BJ (cell line): ENCODE measurements at regions not wholly inside any gene's neighbourhood (a gene's known extent, or its start where the extent isn't known, plus 50 kb on each side); places are given as distances from the start of the nearest gene placed in this dataset.

Source experiments
- CTCF ChIA-PET: fragments of 350-600 bp; formaldehyde crosslinking; extraction: SDS; loops from one replicate; lab custom pipeline; 2021; ENCODE audit warnings: antibody characterized with exemption, inconsistent platforms; lab: Yijun Ruan, JAX
- POLR2A ChIA-PET: fragments of 300-600 bp; sonication (Branson Sonifier 250); formaldehyde crosslinking; extraction: SDS; loops from one replicate; lab custom pipeline; 2021; ENCODE audit warnings: antibody characterized with exemption; lab: Charles Lee
- DNase-seq: peaks from one replicate; pipeline ENCODE4 v3.0.0-alpha.2; 2011; ENCODE audit warnings: low read depth
- H3K27me3 ChIP-seq: 2 replicates; pipeline ENCODE4 v1.6.0; 2011; ENCODE audit warnings: low read length; ENCODE audit not compliant: control insufficient read depth, insufficient read depth
- H3K36me3 ChIP-seq: 2 replicates; pipeline ENCODE4 v1.5.1; 2011; ENCODE audit warnings: low read length; ENCODE audit not compliant: control insufficient read depth, insufficient read depth
- H3K4me3 ChIP-seq: 2 replicates; pipeline ENCODE4 v1.5.1; 2011; ENCODE audit warnings: low read depth, mild to moderate bottlenecking, control low read depth, low read length
- TF ChIP-seq, protein P1 (sequence below): IDR thresholded peaks from 2 replicates; pipeline ENCODE4 v1.5.1; 2011; ENCODE audit warnings: low read depth, mild to moderate bottlenecking, control low read depth, inconsistent platforms, low read length, moderate library complexity; ENCODE audit not compliant: insufficient read depth

DNA sequence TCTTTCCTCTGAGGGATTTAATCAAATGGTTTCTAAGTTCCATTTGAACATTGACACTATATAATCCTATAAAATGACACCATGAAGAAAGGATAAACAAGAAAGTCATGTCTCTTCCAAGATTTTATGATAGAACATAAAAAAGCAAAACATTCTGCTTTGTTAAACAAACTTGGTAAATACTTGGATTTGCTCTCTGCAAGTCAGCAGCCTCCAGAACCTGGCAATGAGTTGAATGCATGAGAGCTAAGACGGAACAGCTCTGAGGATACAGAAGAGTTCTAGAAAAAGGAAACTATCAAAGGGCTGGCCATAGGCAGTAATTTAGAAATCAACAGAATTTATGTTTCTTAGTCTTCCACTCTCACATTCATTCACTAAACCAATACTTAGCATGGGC is 656.0 kb upstream of the ID4 start:
- TF ChIP-seq, protein P1, sequence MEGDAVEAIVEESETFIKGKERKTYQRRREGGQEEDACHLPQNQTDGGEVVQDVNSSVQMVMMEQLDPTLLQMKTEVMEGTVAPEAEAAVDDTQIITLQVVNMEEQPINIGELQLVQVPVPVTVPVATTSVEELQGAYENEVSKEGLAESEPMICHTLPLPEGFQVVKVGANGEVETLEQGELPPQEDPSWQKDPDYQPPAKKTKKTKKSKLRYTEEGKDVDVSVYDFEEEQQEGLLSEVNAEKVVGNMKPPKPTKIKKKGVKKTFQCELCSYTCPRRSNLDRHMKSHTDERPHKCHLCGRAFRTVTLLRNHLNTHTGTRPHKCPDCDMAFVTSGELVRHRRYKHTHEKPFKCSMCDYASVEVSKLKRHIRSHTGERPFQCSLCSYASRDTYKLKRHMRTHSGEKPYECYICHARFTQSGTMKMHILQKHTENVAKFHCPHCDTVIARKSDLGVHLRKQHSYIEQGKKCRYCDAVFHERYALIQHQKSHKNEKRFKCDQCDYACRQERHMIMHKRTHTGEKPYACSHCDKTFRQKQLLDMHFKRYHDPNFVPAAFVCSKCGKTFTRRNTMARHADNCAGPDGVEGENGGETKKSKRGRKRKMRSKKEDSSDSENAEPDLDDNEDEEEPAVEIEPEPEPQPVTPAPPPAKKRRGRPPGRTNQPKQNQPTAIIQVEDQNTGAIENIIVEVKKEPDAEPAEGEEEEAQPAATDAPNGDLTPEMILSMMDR: no peak
- H3K4me3 ChIP-seq: no peak overlapping the region
- ChIA-PET POLR2A (no interaction called here), CTCF (no interaction called here)
- DNase-seq: no peak
- H3K36me3 ChIP-seq: no peaks in the 10 kb centered on the region
- H3K27me3 ChIP-seq: no peaks in the 10 kb centered on the region

DNA sequence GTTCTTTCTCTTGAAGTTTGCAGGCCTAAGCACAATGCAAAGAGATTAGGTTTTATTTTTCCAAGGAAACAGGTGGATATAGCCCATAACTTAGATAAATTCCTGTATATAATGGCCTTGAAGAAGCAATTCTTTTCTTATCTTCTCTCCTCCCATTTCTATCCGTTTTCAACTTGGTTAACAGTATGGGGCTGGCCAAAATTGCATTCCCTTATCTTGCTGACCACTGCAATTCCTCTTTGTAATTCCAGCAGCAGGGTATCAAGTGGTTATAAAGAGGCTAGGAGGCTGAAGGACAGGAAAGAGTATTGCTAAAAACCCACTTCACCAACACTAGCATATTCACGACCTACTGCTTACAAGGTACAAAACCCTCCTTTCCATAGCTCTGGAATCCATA is 643.5 kb upstream of the ID4 start:
- ChIA-PET CTCF (no interaction called here), POLR2A (no interaction called here)
- TF ChIP-seq, protein P1: no peak
- Histone ChIP-seq H3K36me3 (no peaks in the 10 kb centered on the region), H3K4me3 (no peak overlapping the region), H3K27me3 (no peaks in the 10 kb centered on the region)
- DNase-seq: no peak

DNA sequence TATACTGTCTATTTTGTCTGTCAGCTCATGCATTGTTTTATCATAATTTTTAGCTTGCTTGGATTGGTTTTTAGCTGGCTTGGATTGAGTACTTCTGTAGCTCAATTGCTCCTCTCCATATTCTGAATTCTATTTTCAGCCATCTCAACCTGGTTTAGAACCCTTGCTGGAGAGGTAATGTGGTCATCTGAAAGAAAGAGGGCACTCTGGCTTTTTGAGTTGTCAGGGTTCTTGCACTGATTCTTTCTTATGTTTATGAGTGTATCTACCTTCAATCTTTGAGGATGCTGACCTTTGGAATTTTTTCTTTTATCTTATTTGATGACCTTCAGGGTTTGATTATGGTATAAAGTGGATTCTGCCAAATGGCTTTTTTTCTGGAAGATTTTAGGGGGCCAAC is 632.7 kb upstream of the ID4 start:
- H3K27me3 ChIP-seq: no peaks in the 10 kb centered on the region
- ChIA-PET POLR2A (no interaction called here), CTCF (no interaction called here)
- DNase-seq: no peak
- TF ChIP-seq, protein P1: no peak
- H3K4me3 ChIP-seq: no peak overlapping the region
- no peaks in the 10 kb centered on the region for H3K36me3 ChIP-seq

DNA sequence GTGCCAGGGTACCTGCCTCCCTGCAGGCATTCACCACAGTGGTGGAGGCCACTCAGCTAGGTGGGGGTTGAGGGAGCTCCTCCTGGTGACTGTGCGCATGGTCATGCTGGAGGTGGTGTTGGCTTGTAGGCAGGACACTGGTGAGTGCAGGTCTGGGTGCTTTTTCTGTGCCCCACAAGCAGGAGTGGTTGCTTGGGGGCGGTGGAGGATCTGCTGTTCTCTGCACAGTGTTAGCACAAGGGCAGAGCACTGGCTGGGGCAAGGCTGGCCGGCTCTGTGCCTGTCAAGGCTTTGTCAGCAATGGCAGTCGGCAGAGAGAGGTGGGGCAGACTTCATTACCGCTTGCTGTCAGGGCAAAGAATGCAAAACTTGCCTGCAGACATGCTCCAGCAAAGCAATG is 632.1 kb upstream of the ID4 start:
- Histone ChIP-seq H3K4me3 (no peak overlapping the region), H3K27me3 (no peaks in the 10 kb centered on the region), H3K36me3 (no peaks in the 10 kb centered on the region)
- TF ChIP-seq, protein P1: no peak
- no peak for DNase-seq
- ChIA-PET POLR2A (no interaction called here), CTCF (no interaction called here)

DNA sequence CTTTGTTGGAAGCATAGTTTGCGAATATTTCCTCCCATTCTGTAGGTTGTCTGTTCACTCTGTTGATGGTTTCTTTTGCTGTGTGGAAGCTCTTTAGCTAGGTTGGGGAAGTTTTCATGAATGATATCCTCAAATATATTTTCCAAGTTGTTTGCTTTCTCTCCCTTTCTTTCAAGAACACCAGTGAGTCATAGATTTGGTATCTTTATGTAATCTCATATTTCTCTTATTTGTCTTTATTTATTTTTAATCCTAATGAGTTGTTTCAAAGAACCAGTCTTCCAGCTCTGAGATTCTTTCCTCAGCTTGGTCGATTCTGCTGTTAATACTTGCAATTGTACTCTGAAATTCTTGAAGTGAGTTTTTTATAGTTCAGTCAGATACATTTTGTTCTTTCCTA is 628.0 kb upstream of the ID4 start:
- Histone ChIP-seq H3K4me3 (no peak overlapping the region), H3K27me3 (no peaks in the 10 kb centered on the region), H3K36me3 (no peaks in the 10 kb centered on the region)
- POLR2A ChIA-PET: no interaction called here
- no peak for DNase-seq
- CTCF ChIA-PET: interaction anchor here (0.6 to 0.7 kb wide), 2 partner anchors 148 to 1082 kb away, joined by 3 to 4 read pairs; no protein-coding TSS in a partner anchor
- TF ChIP-seq, protein P1: no peak
